ENCODE measurements at regions not wholly inside any gene's neighbourhood (a gene's known extent, or its start where the extent isn't known, plus 50 kb on each side); places are given as distances from the start of the nearest gene placed in this dataset. TPM values are rescaled to one million over a fixed set of nuclear protein-coding genes. Genes with fewer than 3 reads are reported as not detected.

GRCh38 chr3:71849681-71850080 lies 64.7 kb upstream of the PROK2 start:
- no peaks in the 10 kb centered on the region for H3K36me3 ChIP-seq
- H3K9me3 ChIP-seq, result peaks cover 0 to 7% (median 0%) of the 10 kb centered on the region in 4 donors
- no peak overlapping the region for H3K27ac ChIP-seq
- H3K4me1 ChIP-seq, result no peaks in the 10 kb centered on the region
- TF ChIP-seq EP300 (IDR thresholded peaks at IDR 0.05), result no peak
- TF ChIP-seq POLR2A (IDR thresholded peaks at IDR 0.05), result no peak
- no peak for TF ChIP-seq CTCF (IDR thresholded peaks at IDR 0.05)
- H3K4me3 ChIP-seq, result no peak overlapping the region
- DNase-seq (ENCODE audit: low spot score in 2 of 2), result no peak
- H3K27me3 ChIP-seq, result peaks cover 0 to 11% of the 10 kb centered on the region in 2 donors

- Histone ChIP-seq H3K4me3 (no peak overlapping the region), H3K4me1 (no peaks in the 10 kb centered on the region), H3K9me3 (peaks cover 0 to 7% (median 0%) of the 10 kb centered on the region in 4 donors), H3K27ac (no peak overlapping the region), H3K27me3 (peaks cover 0 to 15% of the 10 kb centered on the region in 2 donors), H3K36me3 (no peaks in the 10 kb centered on the region)
- TF ChIP-seq POLR2A (IDR thresholded peaks at IDR 0.05), result no peak
- no peak for TF ChIP-seq EP300 (IDR thresholded peaks at IDR 0.05)
- no peak for TF ChIP-seq CTCF (IDR thresholded peaks at IDR 0.05)
- no peak for DNase-seq (ENCODE audit: low spot score in 2 of 2)
- 76 to 78% methylated on average over 4 of the region's 4 CpGs for WGBS, 2 donors
Observed at GRCh38 chr3:71847794-71848193, 62.8 kb upstream of the PROK2 start.

- Histone ChIP-seq H3K36me3 (no peaks in the 10 kb centered on the region), H3K9me3 (peaks cover 0 to 7% (median 0%) of the 10 kb centered on the region in 4 donors), H3K27ac (no peak overlapping the region), H3K27me3 (peaks cover 0 to 15% of the 10 kb centered on the region in 2 donors), H3K4me1 (no peaks in the 10 kb centered on the region), H3K4me3 (no peak overlapping the region)
- 88 to 89% methylated on average over 10 of the region's 10 CpGs for WGBS, 2 donors
- no peak for TF ChIP-seq EP300 (IDR thresholded peaks at IDR 0.05)
- TF ChIP-seq POLR2A (IDR thresholded peaks at IDR 0.05), result no peak
- TF ChIP-seq CTCF (IDR thresholded peaks at IDR 0.05), result no peak
- DNase-seq (ENCODE audit: low spot score in 2 of 2), result no peak
Observed at GRCh38 chr3:71846185-71846584, 61.2 kb upstream of the PROK2 start.

GRCh38 chr3:71843071-71843470 lies 58.1 kb upstream of the PROK2 start:
- DNase-seq (ENCODE audit: low spot score in 2 of 2), result no peak
- WGBS, 2 donors, result 87 to 88% methylated on average over 6 of the region's 6 CpGs
- no peak overlapping the region for H3K27ac ChIP-seq
- H3K27me3 ChIP-seq, result peaks cover 0 to 9% of the 10 kb centered on the region in 2 donors
- no peak overlapping the region for H3K4me3 ChIP-seq
- no peaks in the 10 kb centered on the region for H3K4me1 ChIP-seq
- TF ChIP-seq POLR2A (IDR thresholded peaks at IDR 0.05), result no peak
- no peak for TF ChIP-seq EP300 (IDR thresholded peaks at IDR 0.05)
- no peak for TF ChIP-seq CTCF (IDR thresholded peaks at IDR 0.05)
- H3K36me3 ChIP-seq, result no peaks in the 10 kb centered on the region
- H3K9me3 ChIP-seq, result no peaks in the 10 kb centered on the region

DNA sequence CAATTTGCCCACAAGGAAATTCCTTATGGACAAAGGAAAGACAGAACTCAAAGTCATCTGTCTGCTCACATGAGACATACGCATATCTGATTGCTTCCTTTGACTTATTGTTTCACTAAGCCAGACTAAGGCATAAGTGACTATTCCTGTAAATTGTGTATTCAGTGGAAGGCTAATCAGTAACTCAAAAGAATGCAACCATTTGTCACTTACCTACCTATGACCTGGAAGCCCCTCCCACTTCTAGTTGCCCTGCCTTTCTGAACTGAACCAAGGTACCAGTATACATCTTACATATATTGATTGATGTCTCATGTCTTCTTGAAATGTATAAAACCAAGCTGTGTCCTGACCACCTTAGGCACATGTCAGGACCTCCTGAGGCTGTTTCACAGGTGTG lies 53.5 kb upstream of the PROK2 start:
- Histone ChIP-seq H3K4me3 (no peak overlapping the region), H3K27ac (no peak overlapping the region), H3K36me3 (no peaks in the 10 kb centered on the region), H3K9me3 (no peaks in the 10 kb centered on the region), H3K27me3 (no peaks in the 10 kb centered on the region), H3K4me1 (no peaks in the 10 kb centered on the region)
- no peak for DNase-seq (ENCODE audit: low spot score in 2 of 2)
- 96% methylated on average over 1 of the region's 1 CpG for WGBS, 2 donors
- no peak for TF ChIP-seq POLR2A (IDR thresholded peaks at IDR 0.05)
- TF ChIP-seq EP300 (IDR thresholded peaks at IDR 0.05), result no peak
- no peak for TF ChIP-seq CTCF (IDR thresholded peaks at IDR 0.05)

Small RNA genes lying in the stretch of these regions (small RNA-seq; reads per million reads assigned to genes)
- not detected for gene AC104435.1
- gene AC105265.1, result not detected
- gene RNA5SP136, result not detected
- not detected for gene RNU1-62P
- gene UBE2Q2P9, result not detected
